ENCODE measurements at regions not wholly inside any gene's neighbourhood (a gene's known extent, or its start where the extent isn't known, plus 50 kb on each side); places are given as distances from the start of the nearest gene placed in this dataset.

GRCh38 chr9:99430301-99430700 is 208.2 kb downstream of the SEC61B start:
- Histone ChIP-seq H3K56ac (ENCODE audit: insufficient read length, low read depth, low read length) (no peak overlapping the region), H3K4me1 (ENCODE audit: insufficient read depth, low read length) (0 out of 2 replicates have a peak, but pooled peaks cover 2% of the 10 kb centered on the region), H3K27ac (ENCODE audit: insufficient read length, low read depth, low read length) (no peak overlapping the region), H3K79me1 (ENCODE audit: insufficient read depth, low read depth, low read length, poor library complexity, severe bottlenecking) (no peaks in the 10 kb centered on the region), H2BK12ac (ENCODE audit: insufficient read length, low read depth, low read length) (no peak overlapping the region), H4K20me1 (ENCODE audit: control insufficient read depth, insufficient read depth, insufficient read length) (no peaks in the 10 kb centered on the region), H3K9me3 (ENCODE audit: control insufficient read depth, low read depth, low read length) (no peaks in the 10 kb centered on the region), H3K9ac (ENCODE audit: extremely low read depth, insufficient read length, low read length) (no peak overlapping the region), H2AK5ac (ENCODE audit: insufficient read length, low read length) (no peak overlapping the region), H3K14ac (ENCODE audit: insufficient read depth, low read length) (no peak overlapping the region), H2BK120ac (ENCODE audit: low read depth, low read length, poor library complexity, severe bottlenecking) (no peak overlapping the region), H3K27me3 (ENCODE audit: insufficient read depth, low read length) (no peaks in the 10 kb centered on the region), H3K18ac (ENCODE audit: insufficient read length, low read depth, low read length) (no peak overlapping the region), H4K5ac (ENCODE audit: insufficient read length, low read depth, low read length) (no peak overlapping the region), H2BK5ac (ENCODE audit: insufficient read length, low read length) (no peak overlapping the region), H3T11ph (ENCODE audit: low read length) (no peak overlapping the region), H3K4ac (ENCODE audit: low read depth, low read length) (no peak overlapping the region), H3K79me2 (ENCODE audit: insufficient read depth, low read length) (no peaks in the 10 kb centered on the region), H3K23ac (ENCODE audit: insufficient read length, low read depth, low read length) (no peak overlapping the region), H2AFZ (ENCODE audit: low read length) (no peak overlapping the region), H2BK20ac (ENCODE audit: low read depth, low read length, poor library complexity, severe bottlenecking) (no peak overlapping the region), H4K91ac (ENCODE audit: insufficient read length, low read depth, low read length) (no peak overlapping the region), H4K8ac (replicated peaks; ENCODE audit: insufficient read length, low read depth, low read length) (no peak overlapping the region), H3K4me2 (ENCODE audit: insufficient read depth, insufficient read length, low read length) (no peak overlapping the region), H2BK15ac (ENCODE audit: low read depth, low read length) (no peak overlapping the region), H3K23me2 (ENCODE audit: insufficient read length, low read depth, low read length, poor library complexity, severe bottlenecking) (no peaks in the 10 kb centered on the region)
- Mint-ChIP-seq H3K4me1 (peaks cover 0 to 4% of the 10 kb centered on the region in 2 experiments; a peak in 1 of 4 replicates), H3K27ac (no peak overlapping the region), H3K9me3 (peaks cover 0 to 3% of the 10 kb centered on the region in 2 experiments; a peak in 2 of 5 replicates), H3K27me3 (ENCODE audit: low read depth) (no peaks in the 10 kb centered on the region), H3K36me3 (ENCODE audit: insufficient read depth in 1 of 3, low read depth in 3 of 3) (no peaks in the 10 kb centered on the region), H3K4me3 (no peak overlapping the region)
- no peak for DNase-seq
- TF ChIP-seq CTCF (conservative IDR thresholded peaks at IDR 0.05): no peak
- no CpG with 5 or more reads among the region's 2 CpGs for WGBS (ENCODE audit: extremely low coverage, insufficient read length, low lambda C conversion rate)
